Lung (tissue), 11 donors: ENCODE measurements at regions not wholly inside any gene's neighbourhood (a gene's known extent, or its start where the extent isn't known, plus 50 kb on each side); places are given as distances from the start of the nearest gene placed in this dataset.
A peak's percentile ranks its signal among the peaks of the same experiment; 100 is the strongest.

Experiments used
- ATAC-seq: fragments of 200-7000 bp; cut with Tn5 transposase; one replicate; pipeline ENCODE4 v1.9.1; 2020; ENCODE audit warnings: moderate number of reproducible peaks; ENCODE audit not compliant: insufficient read depth, low FRiP score
- DNase-seq, 3 donors: peaks; one replicate each; pipeline ENCODE4 v3.0.0-alpha.2; 2013 to 2017
- H3K27ac ChIP-seq, 2 donors: one replicate each; pipeline ENCODE4 v1.5.1; 2013; ENCODE audit warnings: mild to moderate bottlenecking in 2 of 2, moderate library complexity in 2 of 2, control low read depth in 1 of 2, inconsistent platforms in 1 of 2, low read depth in 1 of 2, low read length in 1 of 2
- H3K27me3 ChIP-seq, 3 donors: one replicate each; pipeline ENCODE4 v1.5.1; 2013; ENCODE audit warnings: low read length in 2 of 3; ENCODE audit not compliant: control insufficient read depth in 3 of 3, insufficient read depth in 3 of 3
- H3K36me3 ChIP-seq, 4 donors: one replicate each; pipeline ENCODE4 v1.5.1; 2013; ENCODE audit warnings: low read length in 4 of 4, mild to moderate bottlenecking in 1 of 4, moderate library complexity in 1 of 4; ENCODE audit not compliant: control insufficient read depth in 4 of 4, insufficient read depth in 4 of 4
- H3K4me1 ChIP-seq, 5 donors: one replicate each; pipeline ENCODE4 v1.5.1; 2013; ENCODE audit warnings: low read length in 5 of 5, mild to moderate bottlenecking in 2 of 5, moderate library complexity in 1 of 5; ENCODE audit not compliant: control insufficient read depth in 5 of 5, insufficient read depth in 5 of 5
- H3K4me3 ChIP-seq: one replicate; pipeline ENCODE4 v1.5.1; 2013; ENCODE audit warnings: mild to moderate bottlenecking, control low read depth, moderate library complexity
- H3K9ac ChIP-seq, 2 donors: one replicate each; pipeline ENCODE4 v1.5.1; 2013; ENCODE audit warnings: low read length in 2 of 2, control low read depth in 1 of 2; ENCODE audit not compliant: insufficient read depth in 1 of 2
- H3K9me3 ChIP-seq, 4 donors: one replicate each; pipeline ENCODE4 v1.5.1; 2013; ENCODE audit warnings: low read length in 3 of 4, mild to moderate bottlenecking in 1 of 4, moderate library complexity in 1 of 4; ENCODE audit not compliant: control insufficient read depth in 4 of 4, insufficient read depth in 3 of 4
- WGBS, 2 donors: extraction: QIAGEN DNeasy Blood & Tissue Kit; methylation state at CpG; one replicate each; pipeline ENCODE4 v1.1.7; 2013; 5-methylcytosine and 5-hydroxymethylcytosine counted together
- TF ChIP-seq, protein P1 (sequence below): IDR thresholded peaks from 2 replicates; pipeline ENCODE4 v1.5.1; 2012; ENCODE audit warnings: mild to moderate bottlenecking; ENCODE audit errors: control extremely low read depth, extremely low read depth
- donor health status: control.
- donor health status: control.
- donor health status: Bipolar disorder and iron deficiency.
- donor health status: healthy.
- donor health status: DM: yes; HTN: yes; CAD: no.

DNA sequence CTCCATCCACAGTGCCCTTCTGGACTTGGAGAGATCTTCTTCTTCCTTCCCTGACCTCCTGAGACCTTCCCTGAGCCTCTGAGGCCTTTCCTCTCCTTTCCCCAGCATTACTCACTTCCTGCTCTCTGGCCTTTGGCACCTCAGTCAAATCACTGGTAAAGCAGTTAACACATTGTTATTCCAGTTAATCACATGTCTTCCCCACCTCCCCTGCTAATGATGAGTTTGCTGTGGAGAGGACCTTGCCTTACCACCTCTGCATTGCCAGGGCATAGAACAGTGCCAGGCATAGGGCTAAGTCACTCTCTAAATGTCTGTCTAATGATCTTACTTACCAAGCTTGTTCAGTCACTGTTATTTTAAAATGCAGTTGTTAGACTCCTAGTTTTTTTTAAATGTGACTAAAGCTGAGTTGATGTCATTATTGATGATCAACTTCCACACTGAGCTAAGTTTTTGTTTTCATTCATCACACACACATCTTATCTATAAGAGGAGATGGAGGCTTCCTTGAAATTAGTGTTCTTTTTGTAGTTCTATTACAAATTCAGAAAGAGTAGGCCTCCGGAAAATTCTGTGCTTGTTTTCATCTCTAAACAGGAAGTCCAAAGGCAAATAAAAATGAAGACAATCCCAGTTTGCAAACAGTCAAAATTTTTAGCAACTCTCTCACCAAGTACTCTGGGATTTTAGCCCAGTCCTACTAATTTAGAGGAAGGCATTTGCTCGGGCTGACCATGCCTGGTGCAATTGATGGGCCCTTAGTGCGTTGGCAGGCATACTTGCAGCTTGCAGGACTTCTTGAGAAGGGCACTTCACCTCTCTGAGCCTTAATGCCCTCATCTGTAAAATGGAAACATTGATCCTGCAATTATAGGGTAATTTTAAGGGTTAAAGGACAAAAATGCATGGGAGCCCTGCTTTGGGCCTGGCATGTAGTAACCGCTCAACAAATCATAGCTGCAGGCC, 113.7 kb upstream of the SPRED2 start:
- DNase-seq (no peak), ATAC-seq (no peak)
- Histone ChIP-seq H3K4me3 (no peak overlapping the region), H3K36me3 (no peaks in the 10 kb centered on the region), H3K9ac (no peak overlapping the region), H3K4me1 (peaks cover 0 to 7% (median 0%) of the 10 kb centered on the region in 5 donors), H3K27me3 (no peaks in the 10 kb centered on the region), H3K9me3 (no peaks in the 10 kb centered on the region), H3K27ac (peak overlapping the region in 1 of 2 donors; percentile 26)
- WGBS, 2 donors: 68 to 85% methylated on average over 4 of the region's 4 CpGs
- TF ChIP-seq, protein P1, sequence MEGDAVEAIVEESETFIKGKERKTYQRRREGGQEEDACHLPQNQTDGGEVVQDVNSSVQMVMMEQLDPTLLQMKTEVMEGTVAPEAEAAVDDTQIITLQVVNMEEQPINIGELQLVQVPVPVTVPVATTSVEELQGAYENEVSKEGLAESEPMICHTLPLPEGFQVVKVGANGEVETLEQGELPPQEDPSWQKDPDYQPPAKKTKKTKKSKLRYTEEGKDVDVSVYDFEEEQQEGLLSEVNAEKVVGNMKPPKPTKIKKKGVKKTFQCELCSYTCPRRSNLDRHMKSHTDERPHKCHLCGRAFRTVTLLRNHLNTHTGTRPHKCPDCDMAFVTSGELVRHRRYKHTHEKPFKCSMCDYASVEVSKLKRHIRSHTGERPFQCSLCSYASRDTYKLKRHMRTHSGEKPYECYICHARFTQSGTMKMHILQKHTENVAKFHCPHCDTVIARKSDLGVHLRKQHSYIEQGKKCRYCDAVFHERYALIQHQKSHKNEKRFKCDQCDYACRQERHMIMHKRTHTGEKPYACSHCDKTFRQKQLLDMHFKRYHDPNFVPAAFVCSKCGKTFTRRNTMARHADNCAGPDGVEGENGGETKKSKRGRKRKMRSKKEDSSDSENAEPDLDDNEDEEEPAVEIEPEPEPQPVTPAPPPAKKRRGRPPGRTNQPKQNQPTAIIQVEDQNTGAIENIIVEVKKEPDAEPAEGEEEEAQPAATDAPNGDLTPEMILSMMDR: no peak

DNA sequence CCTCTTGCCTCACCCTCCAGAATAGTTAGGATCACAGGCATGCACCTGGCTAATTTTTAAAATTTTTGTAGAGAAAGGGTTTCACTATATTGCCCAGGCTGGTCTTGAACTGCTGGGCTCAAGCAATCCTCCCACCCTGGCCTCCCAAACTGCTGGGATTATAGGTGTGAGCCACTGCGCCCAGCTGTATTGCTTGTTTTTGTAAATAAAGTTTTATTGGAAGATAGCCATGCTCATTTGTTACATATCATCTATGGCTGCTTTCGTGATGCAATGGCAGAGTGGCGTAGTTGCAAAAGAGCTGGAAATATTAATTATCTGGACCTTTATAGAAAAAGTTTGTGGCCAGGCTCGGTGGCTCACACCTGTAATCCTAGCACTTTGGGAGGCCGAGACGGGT, 109.4 kb upstream of the SPRED2 start:
- no peaks in the 10 kb centered on the region for H3K9me3 ChIP-seq
- H3K9ac ChIP-seq: no peak overlapping the region
- no peak overlapping the region for H3K4me3 ChIP-seq
- ATAC-seq (no peak), DNase-seq (no peak)
- 96 to 99% methylated on average over 6 of the region's 6 CpGs for whole genome bisulfite sequencing, 2 donors
- TF ChIP-seq, protein P1: no peak
- H3K27me3 ChIP-seq: no peaks in the 10 kb centered on the region
- H3K27ac ChIP-seq: no peak overlapping the region
- H3K36me3 ChIP-seq: no peaks in the 10 kb centered on the region
- H3K4me1 ChIP-seq: peaks cover 0 to 7% (median 0%) of the 10 kb centered on the region in 5 donors

DNA sequence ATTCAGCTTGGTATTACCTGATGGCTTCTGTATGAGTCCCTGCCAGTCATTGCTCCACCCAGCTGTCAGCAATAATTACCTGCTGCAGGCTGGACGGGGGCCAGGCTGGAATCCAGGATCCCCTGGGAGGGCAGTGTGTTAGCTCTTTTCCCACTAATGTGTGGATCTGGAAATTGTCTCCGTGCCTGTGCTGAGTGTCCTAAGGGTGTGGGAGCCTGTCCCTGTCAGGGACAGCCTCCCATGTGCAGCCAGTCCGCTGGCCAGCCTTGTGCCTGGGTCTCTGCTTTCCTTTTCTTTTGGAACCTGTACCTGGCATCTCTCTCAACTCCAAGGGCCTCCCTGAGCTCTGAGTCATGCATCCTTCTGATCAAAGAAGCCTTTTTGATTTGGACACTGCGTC, 107.2 kb upstream of the SPRED2 start:
- no peaks in the 10 kb centered on the region for H3K9me3 ChIP-seq
- no peaks in the 10 kb centered on the region for H3K27me3 ChIP-seq
- H3K27ac ChIP-seq: no peak overlapping the region
- DNase-seq (no peak), ATAC-seq (no peak)
- no peak overlapping the region for H3K9ac ChIP-seq
- H3K4me1 ChIP-seq: no peaks in the 10 kb centered on the region
- H3K36me3 ChIP-seq: no peaks in the 10 kb centered on the region
- TF ChIP-seq, protein P1: no peak
- WGBS, 2 donors: 89 to 95% methylated on average over 4 of the region's 4 CpGs
- H3K4me3 ChIP-seq: no peak overlapping the region
